Right lobe of liver (tissue), 4 donors: ENCODE measurements at regions not wholly inside any gene's neighbourhood (a gene's known extent, or its start where the extent isn't known, plus 50 kb on each side); places are given as distances from the start of the nearest gene placed in this dataset.

Experiments
- POLR2A ChIP-seq: fragments of 450-650 bp; IDR thresholded peaks from one replicate; pipeline ENCODE4 v1.6.1; 2017; ENCODE audit warnings: antibody characterized with exemption, mild to moderate bottlenecking
- TF ChIP-seq, protein P1 (sequence below), 4 donors: fragments of 200-600 bp in 3 of 4; fragments of 450-650 bp in 1 of 4; IDR thresholded peaks; one replicate each; pipeline versions ENCODE4 v1.5.1 to v1.8.0; 2016 to 2022; ENCODE audit warnings: antibody characterized with exemption in 4 of 4, mild to moderate bottlenecking in 2 of 4
- donor health status: DM: no; HTN: no; CAD: no.
- donor health status: DM: no; HTN: no; CAD: no.
- donor health status: DM: no; HTN: yes; CAD: no.

DNA sequence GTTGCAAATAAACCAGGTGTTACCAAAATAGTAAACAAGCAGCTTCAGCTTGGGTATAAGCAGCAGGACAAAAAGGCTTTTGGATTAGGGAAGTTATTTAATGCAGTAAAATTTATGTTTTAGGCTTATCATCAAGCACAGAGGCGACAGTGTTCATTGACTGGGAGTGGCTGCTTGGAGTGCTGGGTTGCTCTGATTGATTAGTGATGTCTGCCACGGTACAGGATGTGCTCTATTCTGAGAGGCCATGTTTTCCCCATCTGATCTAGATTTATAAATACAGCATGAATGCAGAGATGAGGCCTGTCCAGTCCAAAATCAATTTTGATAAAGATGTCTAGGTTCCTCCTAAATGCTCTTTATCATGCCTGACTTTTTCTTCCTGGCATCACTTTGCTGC is 83.5 kb downstream of the MAP1LC3B2 start:
- TF ChIP-seq, protein P1, sequence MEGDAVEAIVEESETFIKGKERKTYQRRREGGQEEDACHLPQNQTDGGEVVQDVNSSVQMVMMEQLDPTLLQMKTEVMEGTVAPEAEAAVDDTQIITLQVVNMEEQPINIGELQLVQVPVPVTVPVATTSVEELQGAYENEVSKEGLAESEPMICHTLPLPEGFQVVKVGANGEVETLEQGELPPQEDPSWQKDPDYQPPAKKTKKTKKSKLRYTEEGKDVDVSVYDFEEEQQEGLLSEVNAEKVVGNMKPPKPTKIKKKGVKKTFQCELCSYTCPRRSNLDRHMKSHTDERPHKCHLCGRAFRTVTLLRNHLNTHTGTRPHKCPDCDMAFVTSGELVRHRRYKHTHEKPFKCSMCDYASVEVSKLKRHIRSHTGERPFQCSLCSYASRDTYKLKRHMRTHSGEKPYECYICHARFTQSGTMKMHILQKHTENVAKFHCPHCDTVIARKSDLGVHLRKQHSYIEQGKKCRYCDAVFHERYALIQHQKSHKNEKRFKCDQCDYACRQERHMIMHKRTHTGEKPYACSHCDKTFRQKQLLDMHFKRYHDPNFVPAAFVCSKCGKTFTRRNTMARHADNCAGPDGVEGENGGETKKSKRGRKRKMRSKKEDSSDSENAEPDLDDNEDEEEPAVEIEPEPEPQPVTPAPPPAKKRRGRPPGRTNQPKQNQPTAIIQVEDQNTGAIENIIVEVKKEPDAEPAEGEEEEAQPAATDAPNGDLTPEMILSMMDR (IDR thresholded peaks at IDR 0.05), result no peak
- TF ChIP-seq POLR2A, result no peak
